Neural progenitor cell (in vitro differentiated cells): ENCODE measurements at regions not wholly inside any gene's neighbourhood (a gene's known extent, or its start where the extent isn't known, plus 50 kb on each side); places are given as distances from the start of the nearest gene placed in this dataset.

Source experiments
- CTCF ChIP-seq: fragments of 200-600 bp; sonication (generic); IDR thresholded peaks from 2 replicates; pipeline ENCODE4 v1.5.1; 2017; ENCODE audit warnings: antibody characterized with exemption, mild to moderate bottlenecking
- EZH2 ChIP-seq: fragments of 200-600 bp; sonication (generic); IDR thresholded peaks from 2 replicates; pipeline ENCODE4 v1.6.1; 2017; ENCODE audit warnings: antibody characterized with exemption, mild to moderate bottlenecking, moderate library complexity
- EZH2phosphoT487 ChIP-seq: fragments of 200-600 bp; sonication (generic); IDR thresholded peaks from 2 replicates; pipeline ENCODE4 v1.6.1; 2017; ENCODE audit warnings: antibody characterized with exemption

- TF ChIP-seq CTCF (no peak), EZH2phosphoT487 (no peak), EZH2 (no peak)
These were observed 199.7 kb upstream of the STARD13 start for GRCh38 chr13:33485247-33485646.
